ENCODE measurements at regions not wholly inside any gene's neighbourhood (a gene's known extent, or its start where the extent isn't known, plus 50 kb on each side); places are given as distances from the start of the nearest gene placed in this dataset.
"Not testable (repeated sequence)": the region's sequence is repeated elsewhere in the genome, so short reads cannot be mapped to it uniquely, and the experiment has no call there.

GRCh38 chr19:30851646-30852045 lies 479.5 kb downstream of the ZNF536 start:
- no peak overlapping the region for H3K4me3 ChIP-seq (ENCODE audit: low read length)
- 93% methylated on average over 2 of the region's 2 CpGs for WGBS
- intact Hi-C loops (cut with DNase I) = no loop called here

GRCh38 chr19:30848636-30849425 lies 476.6 kb downstream of the ZNF536 start:
- DNase-seq (no peak), ATAC-seq (no peak)
- WGBS = 78% methylated on average over 9 of the region's 9 CpGs
- Histone ChIP-seq H3K4me1 (ENCODE audit: control insufficient read depth, insufficient read depth, low read length) (no peaks in the 10 kb centered on the region), H3K27ac (ENCODE audit: low read length) (no peak overlapping the region), H3K27me3 (ENCODE audit: control insufficient read depth, insufficient read depth) (no peaks in the 10 kb centered on the region), H3K9me3 (ENCODE audit: control insufficient read depth, low read length) (no peaks in the 10 kb centered on the region), H3K4me3 (ENCODE audit: low read length) (no peak overlapping the region)
- intact Hi-C loops (cut with DNase I) = no loop called here

More at GRCh38 chr19:30851646-30852045, 479.5 kb downstream of the ZNF536 start:
- DNase-seq (no peak), ATAC-seq (no peak)
- no peaks in the 10 kb centered on the region for H3K27me3 ChIP-seq (ENCODE audit: control insufficient read depth, insufficient read depth)
- H3K27ac ChIP-seq (ENCODE audit: low read length) = no peak overlapping the region
- H3K9me3 ChIP-seq (ENCODE audit: control insufficient read depth, low read length) = no peaks in the 10 kb centered on the region
- H3K4me1 ChIP-seq (ENCODE audit: control insufficient read depth, insufficient read depth, low read length) = no peaks in the 10 kb centered on the region

- no peak for DNase-seq
- no peaks in the 10 kb centered on the region for H3K4me1 ChIP-seq (ENCODE audit: control insufficient read depth, insufficient read depth, low read length)
- H3K27ac ChIP-seq (ENCODE audit: low read length) = no peak overlapping the region
- H3K27me3 ChIP-seq (ENCODE audit: control insufficient read depth, insufficient read depth) = no peaks in the 10 kb centered on the region
- no peaks in the 10 kb centered on the region for H3K9me3 ChIP-seq (ENCODE audit: control insufficient read depth, low read length)
- intact Hi-C loops (cut with DNase I) = no loop called here
- ATAC-seq = no peak
- WGBS = 90% methylated on average over 13 of the region's 13 CpGs
- no peak overlapping the region for H3K4me3 ChIP-seq (ENCODE audit: low read length)
Observed at GRCh38 chr19:30846102-30846501, 473.9 kb downstream of the ZNF536 start.

GRCh38 chr19:30842926-30843325 lies 470.7 kb downstream of the ZNF536 start:
- Histone ChIP-seq H3K27me3 (ENCODE audit: control insufficient read depth, insufficient read depth) (no peaks in the 10 kb centered on the region), H3K9me3 (ENCODE audit: control insufficient read depth, low read length) (no peaks in the 10 kb centered on the region), H3K4me3 (ENCODE audit: low read length) (no peak overlapping the region), H3K27ac (ENCODE audit: low read length) (no peak overlapping the region), H3K4me1 (ENCODE audit: control insufficient read depth, insufficient read depth, low read length) (no peaks in the 10 kb centered on the region)
- intact Hi-C loops (cut with DNase I) = no loop called here
- no peak for ATAC-seq
- DNase-seq = no peak
- WGBS = 78% methylated on average over 8 of the region's 8 CpGs

- Histone ChIP-seq H3K4me3 (ENCODE audit: low read length) (no peak overlapping the region), H3K4me1 (ENCODE audit: control insufficient read depth, insufficient read depth, low read length) (no peaks in the 10 kb centered on the region), H3K27ac (ENCODE audit: low read length) (no peak overlapping the region), H3K27me3 (ENCODE audit: control insufficient read depth, insufficient read depth) (no peaks in the 10 kb centered on the region), H3K9me3 (ENCODE audit: control insufficient read depth, low read length) (no peaks in the 10 kb centered on the region)
- no peak for DNase-seq
- intact Hi-C loops (cut with DNase I) = no loop called here
- WGBS = 90% methylated on average over 5 of the region's 5 CpGs
- ATAC-seq = no peak
Observed at GRCh38 chr19:30841934-30842333, 469.8 kb downstream of the ZNF536 start.

- DNase-seq = no peak
- Histone ChIP-seq H3K4me3 (ENCODE audit: low read length) (no peak overlapping the region), H3K4me1 (ENCODE audit: control insufficient read depth, insufficient read depth, low read length) (no peaks in the 10 kb centered on the region), H3K9me3 (ENCODE audit: control insufficient read depth, low read length) (no peaks in the 10 kb centered on the region), H3K27me3 (ENCODE audit: control insufficient read depth, insufficient read depth) (no peaks in the 10 kb centered on the region), H3K27ac (ENCODE audit: low read length) (no peak overlapping the region)
- no peak for ATAC-seq
- WGBS = 79% methylated on average over 5 of the region's 5 CpGs
- intact Hi-C loops (cut with DNase I) = no loop called here
Observed at GRCh38 chr19:30830875-30831274, 458.7 kb downstream of the ZNF536 start.

- H3K27me3 ChIP-seq (ENCODE audit: control insufficient read depth, insufficient read depth); H3K4me3 ChIP-seq (ENCODE audit: low read length); ATAC-seq; H3K9me3 ChIP-seq (ENCODE audit: control insufficient read depth, low read length); H3K4me1 ChIP-seq (ENCODE audit: control insufficient read depth, insufficient read depth, low read length); H3K27ac ChIP-seq (ENCODE audit: low read length); DNase-seq; intact Hi-C loops (cut with DNase I): not testable (repeated sequence)
- 85% methylated on average over 5 of the region's 5 CpGs for WGBS
Observed at GRCh38 chr19:30825505-30825904, 453.3 kb downstream of the ZNF536 start.

GRCh38 chr19:30824809-30825208 lies 452.6 kb downstream of the ZNF536 start:
- H3K27me3 ChIP-seq (ENCODE audit: control insufficient read depth, insufficient read depth) = no peaks in the 10 kb centered on the region
- H3K4me3 ChIP-seq (ENCODE audit: low read length) = no peak overlapping the region
- WGBS = 91% methylated on average over 2 of the region's 2 CpGs
- H3K4me1 ChIP-seq (ENCODE audit: control insufficient read depth, insufficient read depth, low read length) = no peaks in the 10 kb centered on the region
- no peaks in the 10 kb centered on the region for H3K9me3 ChIP-seq (ENCODE audit: control insufficient read depth, low read length)
- no peak overlapping the region for H3K27ac ChIP-seq (ENCODE audit: low read length)
- ATAC-seq (no peak), DNase-seq (no peak)
- intact Hi-C loops (cut with DNase I) = no loop called here

GRCh38 chr19:30817965-30818567 lies 445.9 kb downstream of the ZNF536 start:
- H3K9me3 ChIP-seq (ENCODE audit: control insufficient read depth, low read length) = no peaks in the 10 kb centered on the region
- 74% methylated on average over 3 of the region's 3 CpGs for WGBS
- no peak overlapping the region for H3K4me3 ChIP-seq (ENCODE audit: low read length)
- no peak for DNase-seq
- no peaks in the 10 kb centered on the region for H3K4me1 ChIP-seq (ENCODE audit: control insufficient read depth, insufficient read depth, low read length)
- no peak for ATAC-seq
- H3K27ac ChIP-seq (ENCODE audit: low read length) = no peak overlapping the region
- intact Hi-C loops (cut with DNase I) = no loop called here
- H3K27me3 ChIP-seq (ENCODE audit: control insufficient read depth, insufficient read depth) = no peaks in the 10 kb centered on the region

- H3K9me3 ChIP-seq (ENCODE audit: control insufficient read depth, low read length) = no peaks in the 10 kb centered on the region
- no peak overlapping the region for H3K4me3 ChIP-seq (ENCODE audit: low read length)
- intact Hi-C loops (cut with DNase I) = no loop called here
- ATAC-seq (no peak), DNase-seq (no peak)
- no peaks in the 10 kb centered on the region for H3K27me3 ChIP-seq (ENCODE audit: control insufficient read depth, insufficient read depth)
- H3K4me1 ChIP-seq (ENCODE audit: control insufficient read depth, insufficient read depth, low read length) = no peaks in the 10 kb centered on the region
- 88% methylated on average over 12 of the region's 12 CpGs for WGBS
- no peak overlapping the region for H3K27ac ChIP-seq (ENCODE audit: low read length)
Observed at GRCh38 chr19:30817197-30817596, 445.0 kb downstream of the ZNF536 start.

GRCh38 chr19:30815889-30816580 lies 443.9 kb downstream of the ZNF536 start:
- H3K4me3 ChIP-seq (ENCODE audit: low read length) = no peak overlapping the region
- intact Hi-C loops (cut with DNase I) = no loop called here
- H3K27ac ChIP-seq (ENCODE audit: low read length) = no peak overlapping the region
- DNase-seq (no peak), ATAC-seq (no peak)
- H3K9me3 ChIP-seq (ENCODE audit: control insufficient read depth, low read length) = no peaks in the 10 kb centered on the region
- no peaks in the 10 kb centered on the region for H3K4me1 ChIP-seq (ENCODE audit: control insufficient read depth, insufficient read depth, low read length)
- no peaks in the 10 kb centered on the region for H3K27me3 ChIP-seq (ENCODE audit: control insufficient read depth, insufficient read depth)

Data from right cardiac atrium (tissue), 5 donors.